ENCODE measurements at regions not wholly inside any gene's neighbourhood (a gene's known extent, or its start where the extent isn't known, plus 50 kb on each side); places are given as distances from the start of the nearest gene placed in this dataset.

DNA sequence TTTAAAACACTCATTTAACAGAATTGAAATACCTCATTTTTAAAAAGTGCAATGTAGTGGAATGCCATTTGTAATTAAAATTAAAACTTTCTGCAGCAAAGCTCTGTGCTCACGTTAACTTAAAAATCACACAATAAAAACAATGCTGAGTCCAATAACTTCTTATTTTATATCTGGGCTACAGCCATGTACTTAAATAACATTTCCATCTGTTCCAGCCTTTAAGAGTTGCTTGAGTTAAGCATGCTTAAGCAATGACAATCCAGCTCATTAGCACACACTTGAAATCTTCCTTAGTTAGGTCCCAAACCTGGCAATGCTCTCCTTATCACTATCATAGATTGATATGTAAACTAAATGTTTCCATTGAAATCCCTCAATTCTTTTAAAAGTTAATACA lies 132.3 kb upstream of the CDH12 start:
- DNase-seq, result no peak

DNA sequence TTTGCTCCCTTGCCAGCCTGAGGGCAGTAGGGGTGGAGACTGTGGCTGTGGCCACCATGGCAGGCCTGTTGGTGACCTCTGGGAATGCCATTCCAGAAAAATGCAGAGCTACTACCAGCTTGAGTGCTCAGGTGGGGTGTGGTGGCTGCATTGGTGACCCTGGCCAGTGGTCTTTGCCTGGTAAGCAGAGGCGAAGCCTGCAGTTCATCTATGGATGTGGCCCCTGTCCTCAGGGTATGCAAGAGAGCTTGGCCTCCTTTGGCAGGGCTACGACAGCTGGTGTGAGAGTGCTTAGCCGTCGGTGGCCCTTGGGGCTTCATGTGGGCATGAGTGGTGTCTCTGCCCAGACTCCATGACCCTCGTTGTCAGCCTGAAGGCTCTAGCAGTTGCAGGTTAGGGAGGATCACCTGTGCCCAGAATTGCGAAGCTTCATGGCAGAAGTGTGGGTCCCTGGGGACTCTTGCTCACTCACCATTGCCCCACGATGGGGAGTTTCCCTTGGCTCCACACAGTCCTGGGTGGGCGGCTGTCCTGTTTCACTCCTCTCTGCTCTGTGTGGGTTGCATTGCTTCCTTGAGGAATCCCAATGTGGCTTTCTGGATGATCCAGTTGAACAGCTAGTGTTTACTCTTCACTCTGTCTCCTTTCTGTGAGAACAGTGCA lies 117.9 kb upstream of the CDH12 start:
- DNase-seq, result no peak

DNA sequence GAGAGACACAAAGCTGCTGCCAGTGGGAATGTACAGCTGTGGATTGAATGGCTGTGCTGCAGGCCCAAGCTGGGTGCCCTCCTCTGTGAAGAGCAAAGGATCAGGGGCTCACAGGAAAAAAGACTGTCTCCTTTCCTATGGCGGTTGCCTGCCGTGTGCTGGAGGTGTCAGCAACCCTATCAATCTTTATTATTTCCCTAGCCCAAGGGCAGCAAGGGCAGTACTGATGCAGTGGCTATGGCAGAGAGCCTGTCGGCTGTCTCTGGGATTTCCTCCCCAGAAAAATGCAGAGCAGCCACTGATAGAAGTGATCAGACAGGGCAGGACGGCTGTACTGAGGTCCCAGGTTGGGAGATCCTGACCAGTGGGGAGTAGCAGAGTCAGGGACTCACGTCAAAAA lies 117.3 kb upstream of the CDH12 start:
- no peak for DNase-seq

DNA sequence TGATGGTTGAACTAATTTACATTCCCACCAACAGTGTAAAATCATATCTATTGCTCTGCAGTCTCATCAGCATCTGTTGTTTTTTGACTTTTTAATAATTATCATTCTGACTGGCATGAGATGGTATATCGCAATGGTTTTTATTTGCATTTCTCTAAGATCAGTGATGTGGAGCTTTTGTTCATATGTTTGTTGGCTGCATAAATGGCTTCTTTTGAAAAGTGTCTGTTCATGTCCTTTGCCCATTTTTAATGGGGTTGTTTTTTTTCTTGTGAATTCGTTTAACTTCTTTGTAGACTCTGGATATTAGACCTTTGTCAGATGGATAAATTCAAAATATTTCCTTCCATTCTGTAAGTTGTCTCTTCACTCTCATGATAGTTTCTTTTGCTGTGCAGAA lies 115.2 kb upstream of the CDH12 start:
- no peak for DNase-seq

DNA sequence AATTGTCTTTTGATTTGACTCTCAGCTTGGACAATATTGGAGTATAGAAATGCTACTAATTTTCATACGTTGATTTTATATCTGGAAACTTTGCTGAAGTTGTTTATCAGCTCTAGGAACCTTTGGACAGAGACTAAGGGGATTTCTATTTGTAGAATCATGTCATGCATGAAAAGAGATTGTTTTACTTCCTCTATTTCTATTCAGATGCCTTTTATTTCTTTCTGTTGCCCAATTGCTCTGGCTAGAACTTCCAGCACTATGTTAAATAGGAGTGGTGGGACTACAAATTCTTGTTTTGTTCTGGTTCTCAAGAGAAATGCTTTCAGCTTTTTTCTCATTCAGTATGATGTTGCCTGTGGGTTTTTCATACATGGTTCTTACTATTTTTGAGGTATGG lies 112.8 kb upstream of the CDH12 start:
- DNase-seq, result no peak

DNA sequence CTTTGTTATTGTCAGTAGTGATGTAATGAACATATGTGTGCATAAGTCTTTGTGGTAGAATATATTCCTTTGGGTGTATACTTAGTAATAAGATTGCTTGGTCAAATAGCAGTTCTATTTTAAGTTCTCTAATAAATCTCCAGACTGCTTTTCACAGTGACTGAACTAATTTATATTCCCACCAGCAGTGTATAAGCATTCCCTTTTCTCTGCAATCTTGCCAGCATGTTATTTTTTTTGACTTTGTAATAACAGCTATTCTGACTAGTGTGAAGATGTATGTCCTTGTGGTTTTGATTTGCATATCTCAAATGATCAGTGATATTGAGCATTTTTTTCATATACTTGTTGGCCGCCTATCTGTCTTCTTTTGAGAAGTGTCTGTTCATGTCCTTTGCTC lies 111.5 kb upstream of the CDH12 start:
- DNase-seq, result no peak

DNA sequence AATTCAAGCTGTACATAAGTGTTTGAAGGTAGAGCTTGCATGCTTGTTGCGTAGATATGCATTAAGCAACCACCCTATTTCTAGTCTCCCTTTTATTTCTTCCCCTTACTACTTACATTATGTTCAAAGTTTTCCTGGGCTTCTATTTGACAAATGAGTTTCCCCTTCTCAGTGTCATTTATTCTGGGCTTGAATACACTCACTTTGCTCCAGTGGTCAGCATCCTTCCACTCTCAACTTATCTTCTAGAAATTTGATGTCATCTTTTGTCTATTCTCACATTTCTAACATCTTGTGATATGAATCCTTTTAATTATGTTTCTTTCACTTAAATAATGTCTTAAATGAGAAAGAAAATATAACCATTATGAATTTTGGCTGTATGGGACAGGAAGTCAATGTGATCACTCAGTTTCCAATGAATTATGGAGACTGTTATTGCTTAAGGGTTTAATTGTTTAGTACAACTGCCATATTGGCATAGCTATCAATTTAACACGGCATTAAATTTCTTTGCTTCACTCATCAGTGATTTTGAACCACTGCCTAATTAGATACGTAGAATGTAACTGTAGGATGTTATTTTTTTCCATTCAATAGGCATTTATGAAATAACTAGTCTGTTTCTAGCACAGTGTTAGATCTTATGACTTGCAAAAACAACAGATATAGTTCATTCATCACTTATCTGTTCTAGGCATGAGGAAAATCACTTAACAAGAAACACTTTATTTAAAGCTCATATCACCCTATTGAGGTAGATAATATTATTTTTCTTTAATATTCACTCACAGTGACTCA lies 105.5 kb upstream of the CDH12 start:
- no peak for DNase-seq

DNA sequence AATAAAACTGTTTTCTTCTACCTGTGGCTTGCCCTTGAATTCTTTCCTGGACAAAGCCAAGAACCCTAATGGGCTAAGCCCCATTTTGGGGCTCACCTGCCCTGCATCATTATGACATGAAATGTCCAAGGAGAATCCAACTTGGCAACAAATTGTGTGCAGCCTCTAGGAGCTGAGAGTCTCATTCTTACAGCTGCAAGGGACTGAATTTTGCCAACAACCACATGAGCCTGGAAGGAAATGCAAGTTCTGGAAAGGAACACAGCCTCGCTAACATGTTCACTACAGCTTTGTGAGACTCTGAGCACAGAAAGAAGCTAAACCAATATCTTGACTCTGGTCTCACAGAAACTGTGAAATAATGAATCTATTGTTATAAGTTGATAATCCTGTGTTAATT lies 94.8 kb upstream of the CDH12 start:
- DNase-seq, result no peak

DNA sequence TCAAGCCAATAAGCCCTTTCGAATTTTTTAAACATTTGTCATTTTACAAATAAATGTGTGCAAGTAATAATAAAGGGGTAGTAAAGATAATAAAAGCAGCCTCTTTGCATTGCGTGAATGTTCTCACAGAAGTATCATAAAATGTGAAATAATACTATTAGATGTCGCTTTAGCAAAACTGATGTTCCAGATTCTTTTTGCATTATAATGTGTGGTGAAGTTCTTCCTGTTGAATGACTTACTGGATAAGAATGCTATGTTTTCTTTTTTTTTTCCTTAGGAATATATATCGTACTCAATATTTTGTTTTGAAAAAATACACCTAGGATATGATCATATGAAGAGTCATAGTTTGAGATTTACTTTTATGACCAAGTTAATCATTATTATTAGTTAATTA lies 85.2 kb upstream of the CDH12 start:
- no peak for DNase-seq

DNA sequence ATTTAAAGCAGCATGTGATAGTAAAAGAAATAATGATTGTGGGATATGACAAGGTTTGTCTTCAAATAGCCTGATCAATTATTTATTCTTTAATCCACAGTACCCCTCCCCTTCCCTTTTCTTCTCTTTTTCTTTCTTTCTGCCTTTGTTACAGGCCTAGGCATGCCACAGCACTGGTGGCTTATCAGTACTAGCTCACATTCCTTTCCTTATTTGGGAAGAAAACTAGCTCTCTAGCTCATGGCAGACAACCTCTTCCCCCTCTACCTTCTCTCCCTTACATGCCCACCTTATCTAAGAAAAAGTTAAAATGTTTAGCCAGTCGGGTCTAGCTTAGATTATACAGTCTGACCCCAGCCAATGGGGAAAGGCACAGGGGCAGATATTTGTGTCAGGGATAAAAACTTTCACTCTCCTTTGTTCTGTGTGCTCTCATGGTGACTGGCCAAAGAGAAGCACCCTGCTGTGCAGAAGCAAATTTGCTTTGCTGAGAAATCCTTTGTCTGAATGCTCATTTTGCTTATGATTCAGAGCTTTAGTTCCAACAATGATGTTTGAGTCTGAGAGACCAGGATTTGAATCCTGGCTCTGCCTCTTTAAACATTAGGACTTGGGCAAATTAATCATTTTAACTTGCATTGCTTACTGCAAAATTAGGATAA lies 75.8 kb upstream of the CDH12 start:
- DNase-seq, result no peak

DNA sequence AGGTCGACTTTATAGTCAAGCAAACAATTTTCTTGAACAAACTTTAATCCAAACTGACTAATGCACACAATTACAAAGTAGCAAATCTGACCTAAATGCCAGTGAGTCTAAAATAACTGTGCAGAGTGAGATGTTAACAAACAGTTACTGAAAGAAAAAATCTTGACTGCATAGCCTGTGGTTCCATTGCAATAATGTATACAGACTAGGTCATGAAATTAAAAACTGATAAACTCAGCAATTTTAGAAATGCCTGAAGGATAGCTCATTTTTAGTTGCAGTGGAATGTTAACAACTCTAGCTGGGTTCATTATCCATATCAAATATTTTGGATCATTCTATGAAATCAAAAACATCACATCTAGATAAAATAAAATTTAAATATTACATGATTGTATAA lies 73.4 kb upstream of the CDH12 start:
- no peak for DNase-seq

DNA sequence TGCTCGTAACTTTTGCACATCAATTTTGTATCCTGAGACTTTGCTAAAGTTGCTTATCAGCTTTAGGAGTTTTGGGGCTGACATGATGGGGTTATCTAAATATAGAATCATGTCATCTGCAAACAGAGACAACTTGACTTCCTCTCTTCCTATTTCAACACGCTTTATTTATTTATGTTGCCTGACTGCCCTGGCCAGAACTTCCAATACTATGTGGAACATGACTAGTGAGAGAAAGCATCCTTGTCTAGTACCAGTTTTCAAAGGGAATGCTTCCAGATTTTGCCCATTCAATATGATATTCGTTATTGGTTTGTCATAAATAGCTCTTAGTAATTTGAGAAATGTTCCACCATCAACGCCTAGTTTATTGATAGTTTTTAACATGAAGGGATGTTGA lies 65.4 kb upstream of the CDH12 start:
- DNase-seq, result no peak

DNA sequence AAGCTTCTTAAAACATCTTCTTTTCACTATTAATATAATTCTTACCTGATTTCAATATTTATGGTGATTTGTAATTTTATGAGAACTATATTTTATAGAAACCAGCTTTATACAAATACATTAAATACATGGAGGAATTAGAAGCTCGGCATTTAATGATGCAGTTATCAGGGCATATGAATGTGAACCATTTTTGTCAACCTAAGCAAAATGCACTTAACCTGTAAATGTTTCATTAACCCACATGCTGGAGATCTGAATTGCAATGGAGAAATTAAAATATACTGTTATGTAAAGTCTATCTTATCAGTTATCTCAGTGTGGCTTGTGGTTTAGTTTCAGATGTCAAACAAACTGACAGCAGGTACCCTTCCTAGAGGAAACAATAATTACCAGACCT lies 63.2 kb upstream of the CDH12 start:
- DNase-seq, result no peak

DNA sequence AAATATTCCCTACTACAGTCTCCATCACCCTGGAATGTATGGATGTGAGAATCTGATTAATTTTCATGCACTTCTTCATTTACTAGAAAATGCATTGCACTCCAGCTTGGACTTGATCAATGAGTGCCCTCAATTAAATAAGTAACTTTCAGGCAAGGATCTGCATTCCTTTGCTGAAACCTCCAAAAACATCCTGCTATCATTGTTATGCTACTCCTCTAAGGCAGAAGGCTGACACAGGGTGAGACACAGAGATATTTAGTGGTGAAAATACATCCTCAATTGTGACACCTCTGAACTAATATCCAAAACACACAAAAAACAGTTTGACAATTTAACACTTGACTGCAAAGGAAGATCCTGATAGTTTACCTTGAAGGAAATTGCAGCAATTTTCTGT lies 57.9 kb upstream of the CDH12 start:
- DNase-seq, result no peak

DNA sequence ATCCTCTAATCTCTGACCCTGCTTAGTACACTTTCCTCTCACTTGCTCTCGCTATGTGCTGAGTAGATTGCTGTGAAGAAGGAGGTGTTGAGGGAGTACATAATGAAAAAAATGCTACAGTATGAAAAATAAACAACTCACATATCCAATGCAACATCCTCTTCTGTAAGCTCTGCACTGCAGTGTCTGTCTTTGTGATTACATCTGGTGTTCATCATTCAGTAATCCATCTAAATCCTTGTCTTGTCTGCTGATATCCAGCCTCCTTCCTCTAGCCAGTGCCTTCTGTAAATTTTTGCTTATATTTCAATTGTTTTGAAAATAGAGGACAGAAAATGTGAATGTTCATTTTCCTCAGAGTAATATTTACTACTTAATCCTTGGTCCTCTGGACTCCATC lies 57.4 kb upstream of the CDH12 start:
- no peak for DNase-seq

DNA sequence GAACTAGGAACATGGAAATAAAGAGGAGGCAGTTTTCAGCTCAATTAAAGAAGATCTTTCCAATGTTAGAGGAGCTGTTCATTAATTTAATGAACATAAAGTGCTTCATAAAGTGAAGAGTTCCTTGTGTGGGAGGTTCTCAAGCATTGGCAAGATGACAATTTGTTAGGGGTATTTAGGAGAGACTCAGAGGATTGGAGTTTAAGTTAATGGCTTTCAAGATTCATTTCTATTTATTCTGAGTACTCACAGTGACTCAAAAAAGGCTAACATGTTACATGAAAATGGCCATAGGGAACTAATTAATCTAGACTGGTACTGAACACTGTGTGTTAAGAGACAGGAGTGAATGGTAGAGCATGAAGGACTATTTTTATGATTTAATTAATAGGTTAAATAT lies 55.4 kb upstream of the CDH12 start:
- no peak for DNase-seq

DNA sequence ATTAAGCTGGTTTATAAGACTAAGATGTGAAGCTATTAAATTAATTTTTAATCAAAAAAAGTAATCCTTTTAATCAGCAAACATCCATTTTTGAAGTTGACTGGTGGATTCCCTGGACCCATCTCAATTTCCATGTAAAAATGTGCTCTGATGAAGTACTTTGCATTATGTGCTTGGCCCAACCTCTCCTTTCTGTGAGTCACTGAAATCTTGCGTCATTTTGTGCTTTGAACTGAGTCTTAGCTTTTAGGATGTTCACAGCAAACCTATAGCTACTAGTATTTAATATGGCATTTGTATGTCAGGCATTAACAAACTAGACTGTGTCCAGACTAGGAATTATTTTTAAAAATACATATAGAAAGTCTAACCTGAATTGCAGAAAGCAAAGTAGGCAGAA lies 55.0 kb upstream of the CDH12 start:
- no peak for DNase-seq
